B cell (primary cell): ENCODE measurements at regions not wholly inside any gene's neighbourhood (a gene's known extent, or its start where the extent isn't known, plus 50 kb on each side); places are given as distances from the start of the nearest gene placed in this dataset.

Source experiments
- ATAC-seq: fragments of 200-7000 bp; cut with Tn5 transposase; one replicate; pipeline ENCODE4 v1.10.0; 2021; ENCODE audit warnings: low read depth, mild to moderate bottlenecking, moderate number of reproducible peaks, moderate library complexity
- CTCF ChIA-PET: fragments of 350-600 bp; sonication (Branson Sonifier 250); formaldehyde crosslinking; loops from one replicate; lab custom pipeline; 2021; ENCODE audit warnings: antibody characterized with exemption, inconsistent platforms; lab: Charles Lee
- POLR2A ChIA-PET: fragments of 350-600 bp; sonication (Branson Sonifier 250); formaldehyde crosslinking; loops from one replicate; lab custom pipeline; 2021; ENCODE audit warnings: antibody characterized with exemption; lab: Charles Lee
- DNase-seq: peaks from one replicate; pipeline ENCODE4 v3.0.0; 2013
- H2AFZ ChIP-seq: 2 replicates; pipeline ENCODE4 v1.6.1; 2012; ENCODE audit warnings: mild to moderate bottlenecking, low read depth, low read length; ENCODE audit not compliant: insufficient read depth, poor library complexity, severe bottlenecking
- H3K27ac ChIP-seq, 2 donors: 1 replicate in 1 of 2; 2 replicates in 1 of 2; pipeline ENCODE4 v1.5.1; 2012 to 2013; ENCODE audit warnings: low read length in 2 of 2, mild to moderate bottlenecking in 2 of 2, moderate library complexity in 1 of 2
- H3K27me3 ChIP-seq, 4 experiments: fragments of 200-600 bp in 1 of 4; sonication (generic) in 1 of 4; replicated peaks in 1 of 4; 1 replicate in 2 of 4; 2 replicates in 2 of 4; pipeline versions ENCODE4 v1.6.1 to v1.7.0; 2013 to 2016; ENCODE audit warnings: low read length in 3 of 4, mild to moderate bottlenecking in 2 of 4, mixed read lengths in 1 of 4, moderate library complexity in 1 of 4; ENCODE audit not compliant: insufficient read depth in 4 of 4, control insufficient read depth in 3 of 4; ENCODE audit errors: control extremely low read depth in 1 of 4
- H3K36me3 ChIP-seq, 2 experiments: replicated peaks in 1 of 2; 1 replicate in 1 of 2; 2 replicates in 1 of 2; pipeline versions ENCODE4 v1.6.1 to v1.7.1; 2013; ENCODE audit warnings: low read length in 1 of 2; ENCODE audit not compliant: insufficient read depth in 2 of 2, control insufficient read depth in 1 of 2; ENCODE audit errors: control extremely low read depth in 1 of 2, extremely low read depth in 1 of 2
- H3K4me1 ChIP-seq, 2 donors: fragments of 200-600 bp in 1 of 2; sonication (generic) in 1 of 2; 1 replicate in 1 of 2; 2 replicates in 1 of 2; pipeline versions ENCODE4 v1.5.1 to v1.6.1; 2013 to 2017; ENCODE audit warnings: low read length in 2 of 2; ENCODE audit not compliant: control insufficient read depth in 2 of 2, insufficient read depth in 2 of 2
- H3K4me2 ChIP-seq: replicated peaks from 2 replicates; pipeline ENCODE3; 2012; ENCODE audit warnings: mild to moderate bottlenecking, low read depth, low read length; ENCODE audit not compliant: poor library complexity, severe bottlenecking
- H3K4me3 ChIP-seq, 5 experiments: fragments of 200-600 bp in 1 of 5; sonication (generic) in 1 of 5; 1 replicate in 3 of 5; 2 replicates in 2 of 5; pipeline versions ENCODE4 v1.5.1 to v1.7.0; 2011 to 2016; ENCODE audit warnings: low read length in 4 of 5, mild to moderate bottlenecking in 4 of 5, low read depth in 2 of 5, control low read depth in 1 of 5, moderate library complexity in 1 of 5; ENCODE audit not compliant: insufficient read depth in 1 of 5; ENCODE audit errors: control extremely low read depth in 1 of 5, extremely low read depth in 1 of 5
- H3K79me2 ChIP-seq: fragments of 200-600 bp; sonication (generic); one replicate; pipeline ENCODE4 v1.6.0; 2016; ENCODE audit warnings: low read length; ENCODE audit not compliant: control insufficient read depth, insufficient read depth
- H3K9ac ChIP-seq: fragments of 200-600 bp; sonication (generic); 2 replicates; pipeline ENCODE4 v1.6.1; 2017; ENCODE audit warnings: mild to moderate bottlenecking, low read length, moderate library complexity
- H3K9me3 ChIP-seq, 3 donors: one replicate each; pipeline versions ENCODE4 v1.6.1 to v1.7.1; 2013; ENCODE audit warnings: low read length in 2 of 3; ENCODE audit not compliant: control insufficient read depth in 2 of 3, insufficient read depth in 1 of 3; ENCODE audit errors: control extremely low read depth in 1 of 3
- H4K20me1 ChIP-seq: 2 replicates; pipeline ENCODE4 v1.6.0; 2012; ENCODE audit warnings: mild to moderate bottlenecking, low read length; ENCODE audit not compliant: insufficient read depth, control insufficient read depth, poor library complexity, severe bottlenecking
- H3K27ac Mint-ChIP-seq: one replicate; pipeline ENCODE4 v1.8.0; 2021; ENCODE audit warnings: mixed read lengths
- H3K27me3 Mint-ChIP-seq: one replicate; pipeline ENCODE4 v1.8.0; 2021; ENCODE audit warnings: mixed read lengths
- H3K4me1 Mint-ChIP-seq: one replicate; pipeline ENCODE4 v1.8.0; 2021; ENCODE audit warnings: mixed read lengths
- H3K4me3 Mint-ChIP-seq: one replicate; pipeline ENCODE4 v1.8.0; 2021; ENCODE audit warnings: mixed read lengths
- H3K9me3 Mint-ChIP-seq: one replicate; pipeline ENCODE4 v1.8.0; 2022; ENCODE audit warnings: mixed read lengths; ENCODE audit not compliant: insufficient read depth
- EZH2 ChIP-seq: IDR thresholded peaks from 2 replicates; pipeline ENCODE4 v1.6.1; 2012; ENCODE audit warnings: borderline replicate concordance, low read depth, mild to moderate bottlenecking, moderate library complexity, low read length; ENCODE audit not compliant: insufficient read depth, poor library complexity, severe bottlenecking
- WGBS: methylation state at CpG from one replicate; pipeline ENCODE4 v1.1.5; 2013; ENCODE audit warnings: missing lambda C conversion rate; ENCODE audit not compliant: insufficient coverage; 5-methylcytosine and 5-hydroxymethylcytosine counted together
- intact Hi-C: fragments of 100-400 bp; cut with micrococcal nuclease; formaldehyde crosslinking; loops from one replicate; pipeline ENCODE4 v1.10.0; 2022
- TF ChIP-seq, protein P1 (sequence below): fragments of 200-600 bp; IDR thresholded peaks from one replicate; pipeline ENCODE4 v1.8.0; 2022; ENCODE audit warnings: antibody characterized with exemption, mild to moderate bottlenecking

- Mint-ChIP-seq H3K27me3 (no peaks in the 10 kb centered on the region), H3K4me3 (no peak overlapping the region), H3K9me3 (peaks cover 3% of the 10 kb centered on the region), H3K4me1 (no peaks in the 10 kb centered on the region), H3K27ac (no peak overlapping the region)
- H3K4me3 ChIP-seq, result no peak overlapping the region
- H3K9ac ChIP-seq, result no peak overlapping the region
- no peak for TF ChIP-seq EZH2
- TF ChIP-seq, protein P1, sequence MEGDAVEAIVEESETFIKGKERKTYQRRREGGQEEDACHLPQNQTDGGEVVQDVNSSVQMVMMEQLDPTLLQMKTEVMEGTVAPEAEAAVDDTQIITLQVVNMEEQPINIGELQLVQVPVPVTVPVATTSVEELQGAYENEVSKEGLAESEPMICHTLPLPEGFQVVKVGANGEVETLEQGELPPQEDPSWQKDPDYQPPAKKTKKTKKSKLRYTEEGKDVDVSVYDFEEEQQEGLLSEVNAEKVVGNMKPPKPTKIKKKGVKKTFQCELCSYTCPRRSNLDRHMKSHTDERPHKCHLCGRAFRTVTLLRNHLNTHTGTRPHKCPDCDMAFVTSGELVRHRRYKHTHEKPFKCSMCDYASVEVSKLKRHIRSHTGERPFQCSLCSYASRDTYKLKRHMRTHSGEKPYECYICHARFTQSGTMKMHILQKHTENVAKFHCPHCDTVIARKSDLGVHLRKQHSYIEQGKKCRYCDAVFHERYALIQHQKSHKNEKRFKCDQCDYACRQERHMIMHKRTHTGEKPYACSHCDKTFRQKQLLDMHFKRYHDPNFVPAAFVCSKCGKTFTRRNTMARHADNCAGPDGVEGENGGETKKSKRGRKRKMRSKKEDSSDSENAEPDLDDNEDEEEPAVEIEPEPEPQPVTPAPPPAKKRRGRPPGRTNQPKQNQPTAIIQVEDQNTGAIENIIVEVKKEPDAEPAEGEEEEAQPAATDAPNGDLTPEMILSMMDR, result no peak
- POLR2A ChIA-PET, result no interaction called here
- no peak overlapping the region for H3K4me2 ChIP-seq
- no peak for ATAC-seq
- CTCF ChIA-PET, result no interaction called here
- no peak for DNase-seq
- no CpG with 5 or more reads among the region's 3 CpGs for WGBS
- H3K9me3 ChIP-seq, result peaks cover 0 to 13% (median 0%) of the 10 kb centered on the region in 3 donors
- intact Hi-C loops, result no loop called here
- H4K20me1 ChIP-seq, result no peaks in the 10 kb centered on the region
- no peak overlapping the region for H2AFZ ChIP-seq
- H3K4me1 ChIP-seq, result no peaks in the 10 kb centered on the region
- H3K79me2 ChIP-seq, result no peaks in the 10 kb centered on the region
- no peak overlapping the region for H3K27ac ChIP-seq
- no peaks in the 10 kb centered on the region for H3K27me3 ChIP-seq
- H3K36me3 ChIP-seq, result no peaks in the 10 kb centered on the region
Measured at GRCh38 chr2:116416731-116417377, 1397.6 kb upstream of the DDX18 start.

DNA sequence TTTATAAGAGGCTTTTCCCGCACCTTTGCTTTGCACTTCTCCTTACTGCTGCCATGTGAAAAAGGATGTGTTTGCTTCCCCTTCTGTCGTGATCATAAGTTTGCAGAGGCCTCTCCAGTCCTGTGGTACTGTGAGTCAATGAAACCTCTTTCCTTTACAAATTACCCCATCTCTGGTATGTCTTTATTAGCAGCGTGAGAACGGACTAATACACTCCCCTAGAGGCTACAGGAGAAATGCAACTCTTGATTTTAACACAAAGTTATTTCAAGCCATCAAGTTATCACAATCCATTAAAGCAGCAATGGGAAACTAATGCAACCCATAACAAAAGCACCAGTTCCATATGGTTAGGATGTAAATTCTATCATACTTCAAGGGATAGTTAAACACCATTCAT lies 1378.8 kb upstream of the DDX18 start:
- no peaks in the 10 kb centered on the region for H3K4me1 Mint-ChIP-seq
- ChIA-PET CTCF (no interaction called here), POLR2A (no interaction called here)
- Histone ChIP-seq H3K9ac (no peak overlapping the region), H3K4me1 (no peaks in the 10 kb centered on the region), H3K4me2 (no peak overlapping the region), H3K79me2 (no peaks in the 10 kb centered on the region), H3K27me3 (no peaks in the 10 kb centered on the region), H2AFZ (no peak overlapping the region), H4K20me1 (no peaks in the 10 kb centered on the region), H3K9me3 (peaks cover 0 to 10% (median 0%) of the 10 kb centered on the region in 3 donors), H3K36me3 (no peaks in the 10 kb centered on the region), H3K27ac (no peak overlapping the region), H3K4me3 (no peak overlapping the region)
- 43% methylated on average over 2 of the region's 4 CpGs for WGBS
- intact Hi-C loops, result no loop called here
- ATAC-seq (no peak), DNase-seq (no peak)
- peaks cover 4% of the 10 kb centered on the region for H3K9me3 Mint-ChIP-seq
- no peak overlapping the region for H3K4me3 Mint-ChIP-seq
- H3K27ac Mint-ChIP-seq, result no peak overlapping the region
- TF ChIP-seq, protein P1, result no peak
- no peak for TF ChIP-seq EZH2
- no peaks in the 10 kb centered on the region for H3K27me3 Mint-ChIP-seq
